IMR-90 (cell line): ENCODE measurements at regions not wholly inside any gene's neighbourhood (a gene's known extent, or its start where the extent isn't known, plus 50 kb on each side); places are given as distances from the start of the nearest gene placed in this dataset.

Experiments used
- BHLHE40 ChIP-seq: fragments of 150-350 bp; IDR thresholded peaks from 2 replicates; pipeline ENCODE4 v1.6.1; 2016; ENCODE audit warnings: mild to moderate bottlenecking, low read depth, low read length
- CEBPB ChIP-seq: IDR thresholded peaks from 2 replicates; pipeline ENCODE4 v1.6.1; 2012; ENCODE audit warnings: low read depth, low read length, improper control_type of control experiment
- CHD1 ChIP-seq: IDR thresholded peaks from 2 replicates; pipeline ENCODE4 v1.6.1; 2012; ENCODE audit warnings: low read depth, low read length, improper control_type of control experiment
- CTCF ChIP-seq: conservative IDR thresholded peaks from 2 replicates; pipeline ENCODE4 v1.5.1; 2012; ENCODE audit warnings: mild to moderate bottlenecking, low read depth, low read length, improper control_type of control experiment
- ELK1 ChIP-seq: fragments of 150-350 bp; IDR thresholded peaks from 2 replicates; pipeline ENCODE4 v1.6.1; 2016; ENCODE audit warnings: low read depth, mild to moderate bottlenecking, low read length, moderate library complexity, borderline replicate concordance
- FOS ChIP-seq: fragments of 150-350 bp; IDR thresholded peaks from 2 replicates; pipeline ENCODE4 v1.6.1; 2016; ENCODE audit warnings: low read depth, low read length
- MAZ ChIP-seq: IDR thresholded peaks from 2 replicates; pipeline ENCODE4 v1.6.1; 2012; ENCODE audit warnings: low read depth, mild to moderate bottlenecking, low read length, improper control_type of control experiment, moderate library complexity, borderline replicate concordance
- NFE2L2 ChIP-seq: fragments of 150-350 bp; IDR thresholded peaks from 2 replicates; pipeline ENCODE4 v1.6.1; 2016; ENCODE audit warnings: low read depth, mild to moderate bottlenecking, low read length
- POLR2A ChIP-seq: IDR thresholded peaks from 2 replicates; pipeline ENCODE4 v1.6.1; 2012; ENCODE audit warnings: mild to moderate bottlenecking, low read depth, low read length
- RAD21 ChIP-seq: IDR thresholded peaks from 2 replicates; pipeline ENCODE4 v1.6.1; 2012; ENCODE audit warnings: low read length, improper control_type of control experiment
- RCOR1 ChIP-seq: IDR thresholded peaks from 2 replicates; pipeline ENCODE4 v1.6.1; 2012; ENCODE audit warnings: mild to moderate bottlenecking, low read length, improper control_type of control experiment; ENCODE audit not compliant: insufficient replicate concordance
- RFX5 ChIP-seq: IDR thresholded peaks from 2 replicates; pipeline ENCODE4 v1.8.0; 2012; ENCODE audit warnings: low read depth, mild to moderate bottlenecking, low read length, moderate library complexity
- SMC3 ChIP-seq: fragments of 150-350 bp; IDR thresholded peaks from 2 replicates; pipeline ENCODE4 v1.6.1; 2016; ENCODE audit warnings: low read depth, mild to moderate bottlenecking, antibody characterized with exemption, low read length, moderate library complexity
- USF2 ChIP-seq: fragments of 150-350 bp; IDR thresholded peaks from 2 replicates; pipeline ENCODE4 v1.6.1; 2017; ENCODE audit warnings: mild to moderate bottlenecking, antibody characterized with exemption, low read length, low read depth

GRCh38 chr14:106268013-106268727 lies 741.8 kb downstream of the TMEM121 start:
- no peak for TF ChIP-seq CTCF
- TF ChIP-seq CEBPB: no peak
- no peak for TF ChIP-seq NFE2L2
- no peak for TF ChIP-seq BHLHE40
- TF ChIP-seq POLR2A: no peak
- TF ChIP-seq USF2: no peak
- TF ChIP-seq RAD21: no peak
- no peak for TF ChIP-seq FOS
- no peak for TF ChIP-seq RFX5
- TF ChIP-seq CHD1: no peak
- TF ChIP-seq RCOR1: no peak
- TF ChIP-seq ELK1: no peak
- TF ChIP-seq SMC3: no peak
- TF ChIP-seq MAZ: no peak
